Left kidney (tissue), 1 donor: ENCODE measurements at regions not wholly inside any gene's neighbourhood (a gene's known extent, or its start where the extent isn't known, plus 50 kb on each side); places are given as distances from the start of the nearest gene placed in this dataset.

ENCODE experiments used
- DNase-seq: peaks from one replicate; pipeline ENCODE4 v3.0.0-alpha.2; 2013

DNA sequence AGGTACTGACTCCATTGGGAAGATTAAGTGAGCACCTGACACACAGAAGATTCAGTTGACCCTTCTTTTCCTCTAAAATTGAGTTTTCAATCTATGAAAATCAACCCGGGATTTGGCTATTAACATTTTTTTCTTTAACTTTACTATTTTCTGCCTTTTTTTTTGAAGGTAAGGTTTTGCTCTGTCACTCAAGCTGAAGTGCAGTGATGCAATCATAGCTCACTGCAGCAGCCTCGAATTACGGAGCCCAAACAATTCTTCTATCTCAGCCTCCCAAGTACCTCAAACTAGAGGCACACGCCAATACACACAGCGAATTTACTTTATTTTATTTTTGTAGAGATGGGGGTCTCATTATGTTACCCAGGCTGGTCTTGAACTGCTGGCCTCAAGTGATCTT lies 1029.5 kb downstream of the MCTP2 start:
- no peak for DNase-seq

DNA sequence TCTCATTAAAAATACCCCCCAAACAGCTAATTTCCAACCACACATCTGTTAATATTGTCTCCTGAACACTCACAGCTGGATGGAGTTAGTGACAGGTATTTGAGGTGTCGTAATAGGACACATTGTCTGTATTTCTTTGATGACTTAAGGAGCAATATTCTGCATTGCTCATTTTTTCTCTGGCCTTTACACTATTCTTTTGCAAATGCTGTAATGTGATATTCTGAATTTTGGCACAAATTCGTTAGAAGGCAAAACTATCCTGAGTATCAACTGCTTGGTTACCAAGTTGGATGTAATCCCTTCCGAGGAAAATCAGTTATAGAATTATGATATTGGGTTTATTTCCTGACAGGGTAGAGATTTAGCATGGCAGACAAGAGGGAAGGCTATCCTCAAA lies 1030.2 kb downstream of the MCTP2 start:
- no peak for DNase-seq

DNA sequence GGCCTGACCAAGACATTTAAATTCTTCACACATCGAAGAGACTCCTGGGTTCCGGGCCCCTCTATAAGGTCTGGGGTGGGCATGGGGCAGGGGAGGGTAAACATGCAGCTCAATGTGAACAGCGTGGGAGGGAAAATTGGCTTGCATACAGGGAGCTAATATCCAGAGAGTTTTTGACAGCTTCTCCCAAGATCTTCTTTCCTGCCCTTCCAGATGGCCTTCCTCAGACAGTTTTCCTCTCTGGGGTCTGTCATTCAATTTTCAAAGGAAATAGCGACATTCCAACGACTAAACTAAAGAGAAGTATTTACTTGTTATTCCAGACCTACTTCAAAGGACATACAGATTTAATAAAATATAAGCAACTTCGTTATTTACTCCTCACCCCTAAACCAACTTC lies 1030.6 kb downstream of the MCTP2 start:
- no peak for DNase-seq

DNA sequence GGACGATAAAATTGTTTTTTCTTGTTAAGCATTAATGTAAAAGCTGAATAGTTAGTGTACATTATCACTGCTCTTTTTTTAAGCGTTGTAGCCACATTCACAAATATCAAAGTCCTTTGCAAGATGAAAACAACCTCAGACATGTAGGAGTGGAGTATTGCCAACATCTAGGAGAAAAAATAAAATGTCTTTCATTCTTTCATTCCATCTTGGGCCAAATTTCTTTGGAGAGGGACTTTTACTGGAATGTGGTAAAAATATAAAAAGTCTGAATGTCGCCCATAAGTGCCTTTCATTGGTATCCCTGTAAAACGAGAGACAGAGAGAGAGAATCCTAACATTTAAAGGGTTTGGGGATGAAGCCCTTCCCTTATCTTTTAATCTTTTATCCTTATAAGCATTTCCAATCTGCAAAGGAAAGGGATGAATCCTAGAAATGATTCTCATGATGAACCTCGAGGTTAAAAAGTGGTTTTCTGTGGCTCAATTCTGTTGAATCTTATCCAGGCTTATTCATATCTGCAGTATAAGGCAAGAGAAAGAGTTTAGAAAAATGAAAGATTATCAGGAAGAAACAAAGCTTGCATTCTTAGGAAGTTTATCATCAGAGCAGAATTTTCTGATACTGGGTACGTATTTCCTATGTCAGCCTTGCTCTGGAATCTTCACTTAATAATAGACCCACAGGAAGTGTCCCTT lies 1031.7 kb downstream of the MCTP2 start:
- no peak for DNase-seq

DNA sequence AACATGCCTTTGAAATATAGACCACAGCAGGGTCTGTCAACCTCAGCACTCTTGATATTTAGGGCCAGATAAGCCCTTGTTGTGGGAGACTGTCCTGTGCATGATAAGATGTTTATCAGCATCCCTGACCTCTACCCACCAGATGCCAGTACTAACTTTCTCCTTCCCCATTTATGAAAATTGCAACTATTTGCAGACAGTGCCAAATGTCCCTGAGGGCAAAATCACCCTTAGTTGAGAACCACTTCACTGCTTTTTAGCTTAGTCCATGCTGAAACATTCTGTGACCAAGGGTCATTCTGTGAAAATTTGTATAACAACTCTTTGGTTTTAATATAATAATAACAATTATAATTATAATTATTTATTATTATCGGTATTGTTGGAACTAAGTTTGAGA lies 1032.4 kb downstream of the MCTP2 start:
- DNase-seq, result no peak

DNA sequence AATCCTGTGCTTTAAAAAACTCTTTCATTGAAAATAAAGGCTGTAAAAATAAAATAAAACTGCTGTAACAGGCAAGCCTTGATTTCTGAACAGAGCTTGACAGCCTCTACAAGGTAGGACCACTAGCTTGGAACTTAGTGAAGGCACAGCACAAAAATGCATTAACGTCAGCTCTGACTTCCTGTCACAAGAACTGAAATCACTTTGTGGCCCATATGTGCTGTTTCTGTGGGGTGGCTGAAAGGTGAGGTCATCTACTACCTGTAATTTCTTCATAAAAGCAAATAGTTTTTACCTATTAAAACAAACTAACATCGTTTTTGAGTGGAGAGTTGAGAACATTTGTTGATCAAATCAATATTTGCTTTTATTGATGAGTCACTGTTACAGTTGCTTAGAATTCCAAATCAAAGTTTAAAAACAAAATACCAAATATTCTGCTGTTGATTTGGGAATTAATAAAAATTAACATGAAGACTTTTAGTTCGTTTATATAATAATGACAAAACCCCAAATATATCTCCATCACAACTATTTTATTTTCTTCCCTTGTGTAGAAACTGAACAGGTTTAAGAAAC lies 1034.1 kb downstream of the MCTP2 start:
- no peak for DNase-seq

DNA sequence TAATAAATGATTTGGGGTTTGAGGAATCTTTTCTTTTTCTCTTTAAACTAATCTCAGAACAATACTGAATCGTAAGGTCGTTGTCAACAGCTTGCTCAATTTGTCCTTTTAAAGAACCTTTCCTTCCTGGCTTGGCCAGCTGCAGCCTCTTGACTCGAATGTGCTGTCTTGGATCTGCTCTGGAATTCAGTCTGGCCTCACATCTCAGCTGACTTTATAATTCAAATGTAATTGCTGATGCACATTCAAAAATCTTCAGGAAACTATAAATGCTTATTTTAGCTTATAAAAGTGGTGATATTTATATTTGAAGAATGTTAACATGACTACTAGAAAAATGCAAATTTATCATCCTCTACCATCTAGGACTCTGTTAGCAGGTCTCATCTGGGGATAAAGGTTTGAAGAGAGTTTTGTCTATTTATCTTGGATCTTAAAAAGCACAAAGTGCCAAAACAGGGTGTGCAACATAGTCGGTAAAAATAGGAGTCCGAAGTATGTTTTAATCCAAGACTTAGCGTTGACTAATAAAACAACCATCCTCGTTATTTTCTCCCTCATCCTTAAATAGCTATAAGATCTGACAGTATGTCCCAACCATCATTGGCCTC lies 1035.2 kb downstream of the MCTP2 start:
- no peak for DNase-seq

DNA sequence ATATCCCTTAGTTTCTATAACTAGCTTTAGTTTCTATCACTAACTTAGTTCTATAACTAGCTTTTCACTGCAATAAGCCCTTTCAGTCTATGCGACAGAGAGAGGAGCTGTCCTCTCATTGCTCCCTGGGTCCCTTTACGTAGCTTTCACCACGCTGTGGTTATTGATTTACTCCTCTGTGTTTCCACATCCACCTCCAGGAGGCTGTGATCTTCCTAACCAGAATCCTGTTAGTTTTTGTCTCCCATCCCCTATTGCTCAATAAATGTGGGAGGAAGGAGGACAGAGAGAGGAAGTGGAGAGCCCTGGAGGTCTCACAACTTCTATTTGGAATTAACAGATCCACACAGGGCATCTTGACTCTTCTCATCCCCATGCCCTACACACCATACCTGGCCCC lies 1036.1 kb downstream of the MCTP2 start:
- no peak for DNase-seq

DNA sequence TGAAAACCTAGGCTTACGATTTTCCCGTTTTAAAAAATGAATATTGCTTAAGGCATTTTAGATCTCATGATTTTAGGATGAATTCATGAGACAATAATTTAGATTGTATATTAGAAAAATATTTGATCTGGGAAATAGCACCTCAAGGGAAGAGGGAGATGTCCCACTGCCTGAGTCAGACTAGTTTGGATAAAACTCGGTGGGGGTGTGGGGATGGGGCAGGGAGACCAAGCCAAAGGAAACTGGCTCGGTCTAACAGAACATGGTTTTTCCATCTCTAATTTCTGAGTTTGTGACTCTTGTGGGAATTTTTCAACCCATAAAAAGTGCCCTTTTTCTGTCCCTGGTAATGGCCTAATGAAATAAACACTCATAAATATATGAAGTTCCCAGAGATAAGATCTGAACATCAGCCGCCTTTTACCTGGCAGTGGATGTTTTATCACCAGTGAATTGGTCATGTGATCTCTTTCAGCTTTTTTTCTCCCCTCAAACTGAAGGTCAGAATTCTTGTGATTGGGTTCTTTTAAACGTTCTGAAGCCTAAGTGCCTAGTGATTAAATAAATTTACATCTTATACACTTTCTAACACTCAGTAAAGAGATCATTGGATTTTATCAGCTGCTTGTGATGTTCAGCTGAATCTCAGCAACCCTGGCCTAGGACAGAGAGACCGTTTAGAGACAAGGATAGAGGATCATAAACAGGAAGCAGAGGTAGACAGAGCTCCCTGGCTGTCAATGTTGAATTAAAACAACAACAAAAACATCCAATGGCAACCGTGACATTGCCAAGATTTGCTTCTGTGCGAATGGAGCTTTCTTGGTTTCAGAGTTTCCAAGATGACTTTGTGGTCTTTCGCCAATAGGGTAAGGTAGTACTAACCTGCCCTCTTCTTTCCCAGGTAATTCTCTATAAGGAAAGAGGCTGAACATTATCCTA lies 1038.2 kb downstream of the MCTP2 start:
- DNase-seq, result no peak

DNA sequence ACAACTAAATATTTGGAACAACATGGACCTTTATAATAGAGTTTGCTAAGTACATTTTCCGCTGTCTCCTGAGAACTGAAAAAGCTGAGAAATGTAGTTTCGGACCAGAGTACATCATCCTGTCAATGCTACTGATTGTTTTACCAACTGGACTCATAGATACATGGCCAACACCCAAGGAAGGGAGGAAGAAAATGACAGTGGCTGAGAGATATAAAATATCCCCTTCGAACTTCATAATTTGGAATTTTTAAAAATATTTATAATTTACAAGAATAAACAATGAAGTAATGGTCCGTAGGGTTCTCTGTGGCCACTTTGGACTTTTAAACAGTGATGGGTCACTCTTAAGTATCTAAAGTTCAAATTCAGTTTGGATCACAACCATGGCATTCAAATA lies 1042.7 kb downstream of the MCTP2 start:
- DNase-seq, result no peak

DNA sequence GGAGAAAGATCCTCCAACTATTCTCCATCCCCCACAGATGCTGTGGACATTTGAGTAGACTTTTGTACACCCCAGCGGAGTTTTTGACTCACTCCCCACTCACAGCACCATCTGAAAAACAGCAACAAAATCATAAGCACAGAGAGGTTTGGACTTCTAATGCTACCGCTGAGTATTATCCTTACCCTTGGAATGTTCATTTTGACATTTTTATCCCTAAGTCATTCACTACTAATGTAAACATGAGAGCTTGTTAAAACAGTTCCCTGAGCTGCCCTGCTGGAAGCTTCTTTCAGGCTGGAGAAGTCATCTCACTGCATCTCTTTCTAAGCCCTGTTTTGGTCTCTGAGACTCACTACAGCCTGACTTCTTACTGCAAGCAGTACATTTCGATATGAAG lies 1045.9 kb downstream of the MCTP2 start:
- no peak for DNase-seq

DNA sequence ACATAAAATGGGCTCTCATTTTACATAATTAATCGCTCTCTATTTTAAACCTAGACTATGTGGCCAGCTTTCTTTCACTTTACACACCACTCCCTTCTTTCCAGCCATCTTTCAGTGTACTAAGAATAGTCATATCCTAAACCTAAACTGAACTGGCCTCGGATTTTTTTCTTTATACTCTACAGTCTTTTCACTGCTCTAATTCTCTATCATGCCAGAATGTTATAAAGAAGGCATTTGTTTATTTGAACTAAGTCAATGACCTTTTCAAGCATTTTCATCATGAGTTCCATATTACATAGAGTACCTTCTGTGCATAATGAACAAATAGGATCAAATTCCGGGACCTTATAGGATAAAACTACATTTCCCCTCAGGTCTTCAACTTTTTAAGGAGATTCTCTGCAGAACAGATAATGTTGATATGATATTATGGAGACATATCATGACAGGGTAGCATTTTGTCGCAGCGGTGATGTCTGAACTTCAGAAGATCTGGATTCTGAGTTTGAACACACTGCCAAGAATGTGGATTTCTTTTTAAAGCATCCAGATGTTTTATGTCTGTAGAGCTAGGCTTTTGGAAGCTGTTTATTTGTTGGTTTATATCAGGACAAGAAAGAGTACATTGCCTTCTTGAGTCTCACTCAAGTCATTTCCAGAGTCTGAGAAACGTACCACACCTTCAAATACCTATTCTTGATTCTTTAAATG lies 1047.3 kb downstream of the MCTP2 start:
- DNase-seq, result no peak

DNA sequence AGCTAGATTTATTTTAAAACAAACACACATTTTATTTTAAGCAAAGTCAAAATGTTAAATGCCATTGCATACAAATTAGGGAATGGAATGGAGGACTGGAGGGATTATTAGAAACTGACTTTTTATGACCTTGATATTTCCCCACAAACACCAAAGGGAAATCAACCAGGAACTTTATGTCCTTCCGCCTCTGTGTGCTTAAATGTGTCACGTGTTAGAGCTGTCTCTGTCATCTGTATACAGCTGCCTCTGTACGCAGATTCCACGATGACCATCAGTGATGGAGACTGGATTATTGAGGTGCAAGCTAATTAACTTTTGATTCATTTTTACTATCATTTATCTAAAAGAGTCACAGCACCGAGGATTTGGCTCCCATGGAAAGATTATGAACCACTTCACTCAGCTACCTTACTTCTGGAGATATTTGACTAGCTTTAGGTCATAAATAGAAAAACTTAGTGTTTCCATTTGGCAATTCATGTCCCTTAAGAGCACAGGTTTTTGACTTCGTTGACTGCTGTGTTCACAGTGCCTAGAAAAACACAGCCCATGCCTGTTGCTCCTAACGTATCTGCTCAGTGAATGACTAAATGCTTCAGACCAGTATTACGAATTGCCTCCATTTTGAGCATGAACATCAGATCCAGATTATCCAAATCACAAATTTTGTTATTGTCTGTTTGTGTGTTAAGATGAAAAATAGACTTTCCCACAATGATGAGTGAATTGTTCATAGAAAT lies 1048.1 kb downstream of the MCTP2 start:
- DNase-seq, result no peak

DNA sequence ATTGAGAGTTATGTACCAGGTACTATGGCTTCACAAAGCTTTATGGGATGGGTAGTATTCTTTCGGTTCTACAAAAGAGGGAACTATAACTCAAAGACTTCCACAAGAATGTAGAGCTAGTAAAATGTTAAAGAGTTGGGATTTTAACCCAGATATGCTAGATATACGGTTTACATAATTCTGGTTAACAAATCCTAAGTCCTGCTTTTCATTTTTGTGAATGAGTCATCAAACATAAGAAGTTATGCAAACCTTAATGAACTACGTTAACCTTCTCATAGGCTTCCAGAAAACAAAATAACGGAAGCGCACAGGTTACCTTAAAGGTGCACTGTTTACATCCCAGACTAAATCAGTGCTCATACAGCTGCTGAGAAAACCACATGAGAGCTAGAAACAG lies 1049.3 kb downstream of the MCTP2 start:
- DNase-seq, result no peak

DNA sequence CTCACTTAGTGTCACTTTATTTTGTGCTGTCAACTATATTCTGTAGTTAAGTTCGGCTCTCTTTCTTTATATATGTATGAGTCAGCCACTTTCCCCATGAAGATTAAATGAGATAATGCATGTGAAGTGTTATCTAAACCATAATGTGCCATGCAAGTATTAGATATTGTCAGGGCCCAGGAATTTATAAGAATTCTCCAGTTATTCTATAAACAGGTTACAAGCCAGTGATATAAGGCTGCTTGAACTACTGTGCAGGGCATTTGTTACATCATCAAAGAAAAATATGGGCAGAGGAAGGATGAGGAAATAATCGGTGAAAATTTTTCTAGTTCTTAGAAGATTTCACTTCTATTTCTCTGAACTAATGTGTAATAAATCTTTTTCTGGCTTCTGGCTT lies 1049.0 kb upstream of the NR2F2 start:
- no peak for DNase-seq

DNA sequence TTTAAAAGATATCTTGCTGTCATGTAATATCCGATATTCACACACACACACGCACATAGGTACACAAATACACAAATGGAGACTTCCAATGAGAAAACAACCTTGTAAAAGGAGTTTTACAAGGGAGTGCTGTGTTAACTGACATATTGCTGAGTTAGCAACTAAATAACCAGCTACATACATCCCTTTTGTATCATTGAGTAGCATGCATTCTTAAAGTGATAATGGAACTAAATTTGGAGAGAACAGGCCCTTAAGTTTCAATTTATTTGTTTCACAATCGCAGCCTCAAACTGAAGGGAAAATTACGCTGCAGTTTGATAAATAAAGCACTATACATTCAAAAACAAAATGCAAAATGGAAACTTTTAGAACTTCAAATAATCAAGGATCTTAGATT lies 1046.0 kb upstream of the NR2F2 start:
- DNase-seq, result no peak

DNA sequence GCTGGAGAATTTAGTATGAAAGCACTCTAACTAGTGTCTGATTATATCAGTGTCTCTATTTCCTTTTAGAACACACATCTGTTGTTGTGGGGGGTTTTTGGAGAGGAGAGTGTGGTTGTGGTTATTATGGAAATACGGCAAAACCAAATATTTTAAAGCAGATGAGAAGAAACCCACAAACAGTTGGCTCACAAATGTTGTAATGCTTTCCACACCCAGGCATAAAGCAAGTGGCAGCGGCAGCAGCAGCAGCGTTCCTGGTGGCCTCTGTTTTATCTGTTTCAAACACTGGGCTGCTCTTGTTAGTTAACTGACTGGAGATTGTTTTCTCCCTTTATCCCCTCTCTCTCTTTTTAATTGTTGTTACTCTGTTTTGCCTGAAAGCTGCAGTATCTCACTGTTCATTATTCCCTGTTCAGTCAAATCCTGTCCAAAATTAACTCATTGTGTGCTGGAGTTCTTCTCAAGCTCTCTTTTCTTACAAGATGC lies 1045.5 kb upstream of the NR2F2 start:
- peak; percentile 87 for DNase-seq

DNA sequence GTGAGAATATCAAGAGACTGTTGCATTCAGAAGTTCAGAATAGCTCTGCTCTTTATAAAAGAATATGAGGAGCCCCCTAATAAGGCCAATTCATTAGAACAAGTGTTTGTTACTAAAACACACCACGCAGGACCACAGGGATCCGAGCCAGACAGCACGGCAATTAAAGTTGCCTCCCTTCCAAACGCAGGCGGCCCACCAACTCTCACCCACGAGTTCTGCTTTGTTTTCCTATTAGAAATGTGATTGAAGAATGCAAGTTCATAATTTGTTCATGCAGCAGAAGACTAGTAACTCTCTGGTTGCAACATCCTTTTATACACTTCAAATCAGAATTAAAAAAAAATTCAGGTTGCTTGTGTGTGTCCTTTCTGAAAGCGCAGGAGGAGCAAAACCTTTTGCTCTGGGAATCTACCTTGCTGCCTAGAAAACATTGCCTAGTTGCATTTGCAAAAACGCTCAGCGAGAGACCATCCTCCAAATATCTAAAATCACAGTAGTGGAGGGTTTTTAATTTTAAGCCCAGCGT lies 1044.1 kb upstream of the NR2F2 start:
- no peak for DNase-seq

DNA sequence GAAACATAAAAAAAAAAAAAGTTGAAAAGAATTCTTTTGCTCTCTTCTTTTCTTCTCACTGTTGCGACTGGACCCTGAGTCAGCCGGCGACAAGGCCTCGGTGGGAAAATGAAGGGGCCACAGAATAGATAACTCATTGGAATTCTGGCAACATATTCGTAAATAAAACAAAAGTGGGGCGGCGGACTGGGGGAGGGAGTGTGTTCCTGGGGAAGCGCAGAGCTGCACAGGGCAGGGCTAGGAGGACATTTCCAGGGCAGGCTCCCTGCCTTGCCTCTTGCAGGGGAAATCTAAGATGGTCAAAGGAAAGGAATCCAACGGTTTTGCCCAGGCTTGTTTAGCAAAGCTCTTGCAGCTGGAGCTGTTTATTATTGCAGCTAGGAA lies 1042.8 kb upstream of the NR2F2 start:
- no peak for DNase-seq

DNA sequence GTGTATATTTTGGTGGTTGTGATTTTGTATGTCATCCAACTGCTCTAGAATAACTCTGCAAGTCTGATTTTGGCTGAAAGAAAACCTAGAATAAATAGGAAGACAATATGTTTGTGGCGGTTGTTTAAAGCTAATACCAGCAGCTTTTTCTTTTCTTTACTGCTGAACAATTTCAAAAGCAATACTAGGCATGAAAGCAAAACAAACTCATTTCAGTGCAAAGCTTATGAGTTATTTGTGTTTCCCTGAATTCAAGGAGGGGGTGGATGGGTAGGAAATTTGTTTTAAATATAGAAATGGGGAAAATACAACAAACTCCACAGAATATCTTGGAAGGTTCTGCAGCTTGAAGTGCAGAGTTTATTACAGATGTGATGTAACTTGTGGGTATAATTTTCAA lies 1041.9 kb upstream of the NR2F2 start:
- no peak for DNase-seq
